Brain microvascular endothelial cell (primary cell): ENCODE measurements at regions not wholly inside any gene's neighbourhood (a gene's known extent, or its start where the extent isn't known, plus 50 kb on each side); places are given as distances from the start of the nearest gene placed in this dataset.

Experiments used
- DNase-seq: peaks from one replicate; pipeline ENCODE4 v3.0.0-alpha.2; 2020
- H3K27ac ChIP-seq: fragments of 250-450 bp; sonication (Bioruptor Pico); 2 replicates; pipeline ENCODE4 v1.5.1; 2020; ENCODE audit warnings: mild to moderate bottlenecking, moderate library complexity
- H3K27me3 ChIP-seq: fragments of 250-450 bp; sonication (Bioruptor Pico); replicated peaks from 2 replicates; pipeline ENCODE4 v1.5.1; 2020; ENCODE audit warnings: mild to moderate bottlenecking
- H3K36me3 ChIP-seq: fragments of 250-450 bp; sonication (Bioruptor Pico); replicated peaks from 2 replicates; pipeline ENCODE4 v1.5.1; 2020; ENCODE audit warnings: mild to moderate bottlenecking
- H3K4me3 ChIP-seq: 2 replicates; pipeline ENCODE4 v1.5.1; 2011; ENCODE audit warnings: low read depth, mild to moderate bottlenecking, control low read depth, low read length, moderate library complexity
- CTCF ChIP-seq: IDR thresholded peaks from 2 replicates; pipeline ENCODE4 v1.5.1; 2011; ENCODE audit warnings: low read depth, mild to moderate bottlenecking, moderate library complexity, low read length, control low read depth, inconsistent platforms; ENCODE audit errors: missing control alignments
- in situ Hi-C: cut with HindIII; loops from 2 replicates; pipeline ENCODE4 v1.10.0; 2017; ENCODE audit warnings: low sequenced_read_pairs, low pct_ligation_motif_present

DNA sequence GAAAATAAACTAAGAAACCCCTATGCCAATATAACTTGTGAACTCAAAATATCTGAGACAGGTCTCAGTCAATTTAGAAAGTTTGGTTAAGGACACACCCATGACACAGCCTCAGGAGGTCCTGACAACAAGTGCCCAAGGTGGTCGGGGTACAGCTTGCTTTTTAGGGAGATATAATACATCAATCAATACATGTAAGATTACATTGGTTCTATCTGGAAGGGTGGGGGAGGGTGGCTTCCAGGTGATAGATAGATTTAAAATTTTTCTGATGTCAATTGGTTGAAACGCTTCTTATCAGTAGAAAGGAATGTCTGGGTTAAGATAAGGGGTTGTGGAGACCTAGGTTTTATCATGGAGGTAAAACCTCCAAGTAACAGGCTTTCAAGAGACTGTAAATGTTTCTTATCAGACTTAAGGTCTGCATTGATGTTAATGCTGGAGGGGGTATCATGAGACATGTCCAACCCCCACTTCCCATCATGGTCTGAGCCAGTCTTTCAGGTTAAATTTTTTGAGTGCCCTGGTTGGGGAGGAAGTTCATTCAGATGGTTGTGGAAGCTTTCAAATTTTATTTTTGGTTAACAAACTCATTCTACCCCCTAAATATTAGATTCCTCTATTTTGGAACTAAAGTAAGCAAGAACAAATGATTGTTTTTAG lies 82.0 kb upstream of the RASSF8 start:
- no peak for DNase-seq
- Histone ChIP-seq H3K27ac (no peak overlapping the region), H3K4me3 (no peak overlapping the region), H3K36me3 (no peaks in the 10 kb centered on the region), H3K27me3 (no peaks in the 10 kb centered on the region)
- TF ChIP-seq CTCF, result no peak
- in situ Hi-C loops, result no loop called here

- Histone ChIP-seq H3K27ac (no peak overlapping the region), H3K4me3 (no peak overlapping the region), H3K36me3 (no peaks in the 10 kb centered on the region), H3K27me3 (no peaks in the 10 kb centered on the region)
- in situ Hi-C loops, result no loop called here
- TF ChIP-seq CTCF, result no peak
- no peak for DNase-seq
Observed at GRCh38 chr12:25877446-25877845, 81.0 kb upstream of the RASSF8 start.

GRCh38 chr12:25882266-25882665 lies 76.2 kb upstream of the RASSF8 start:
- Histone ChIP-seq H3K27me3 (no peaks in the 10 kb centered on the region), H3K4me3 (no peak overlapping the region), H3K36me3 (no peaks in the 10 kb centered on the region), H3K27ac (no peak overlapping the region)
- in situ Hi-C loops, result no loop called here
- TF ChIP-seq CTCF, result no peak
- no peak for DNase-seq

DNA sequence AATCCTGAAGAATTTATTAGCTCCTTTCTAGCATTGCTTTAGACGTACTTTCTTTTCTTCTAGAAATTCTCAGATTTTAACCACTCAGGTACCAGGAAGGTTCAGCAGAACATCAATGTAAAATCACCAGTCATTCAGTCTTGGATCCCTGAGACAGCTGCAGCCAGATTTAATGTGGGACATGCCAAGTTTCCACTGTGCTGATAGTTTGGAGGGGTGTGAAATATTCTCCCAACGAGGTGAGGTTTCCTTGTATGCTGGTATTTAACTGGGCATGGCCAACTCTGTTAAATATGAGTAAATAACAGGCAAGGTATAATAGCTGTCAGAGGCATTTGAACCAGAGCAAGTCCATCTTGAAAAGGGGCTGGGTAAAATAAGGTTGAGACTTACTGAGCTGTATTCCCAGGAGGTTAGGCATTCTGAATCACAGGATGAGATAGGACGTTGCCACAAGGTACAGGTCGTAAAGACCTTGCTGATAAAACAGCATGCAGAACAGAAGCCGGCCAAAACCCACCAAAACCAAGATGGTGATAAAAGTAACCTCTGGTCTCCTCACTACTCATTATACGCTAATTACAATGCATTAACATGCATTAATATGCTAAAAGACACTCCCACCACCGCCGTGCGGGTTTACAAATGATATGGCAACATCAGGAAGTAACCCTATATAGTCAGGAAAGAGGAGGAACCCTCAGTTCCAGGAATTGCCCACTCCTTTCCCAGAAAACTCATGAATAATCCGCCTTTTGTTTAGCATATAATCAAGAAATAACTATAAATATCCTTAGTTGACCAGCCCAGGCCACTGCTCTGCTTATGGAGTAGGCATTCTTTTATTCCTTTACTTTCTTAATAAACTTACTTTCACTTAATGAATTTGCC lies 75.2 kb upstream of the RASSF8 start:
- TF ChIP-seq CTCF, result no peak
- Histone ChIP-seq H3K4me3 (no peak overlapping the region), H3K27ac (no peak overlapping the region), H3K27me3 (no peaks in the 10 kb centered on the region), H3K36me3 (no peaks in the 10 kb centered on the region)
- DNase-seq, result no peak
- in situ Hi-C loops, result no loop called here

DNA sequence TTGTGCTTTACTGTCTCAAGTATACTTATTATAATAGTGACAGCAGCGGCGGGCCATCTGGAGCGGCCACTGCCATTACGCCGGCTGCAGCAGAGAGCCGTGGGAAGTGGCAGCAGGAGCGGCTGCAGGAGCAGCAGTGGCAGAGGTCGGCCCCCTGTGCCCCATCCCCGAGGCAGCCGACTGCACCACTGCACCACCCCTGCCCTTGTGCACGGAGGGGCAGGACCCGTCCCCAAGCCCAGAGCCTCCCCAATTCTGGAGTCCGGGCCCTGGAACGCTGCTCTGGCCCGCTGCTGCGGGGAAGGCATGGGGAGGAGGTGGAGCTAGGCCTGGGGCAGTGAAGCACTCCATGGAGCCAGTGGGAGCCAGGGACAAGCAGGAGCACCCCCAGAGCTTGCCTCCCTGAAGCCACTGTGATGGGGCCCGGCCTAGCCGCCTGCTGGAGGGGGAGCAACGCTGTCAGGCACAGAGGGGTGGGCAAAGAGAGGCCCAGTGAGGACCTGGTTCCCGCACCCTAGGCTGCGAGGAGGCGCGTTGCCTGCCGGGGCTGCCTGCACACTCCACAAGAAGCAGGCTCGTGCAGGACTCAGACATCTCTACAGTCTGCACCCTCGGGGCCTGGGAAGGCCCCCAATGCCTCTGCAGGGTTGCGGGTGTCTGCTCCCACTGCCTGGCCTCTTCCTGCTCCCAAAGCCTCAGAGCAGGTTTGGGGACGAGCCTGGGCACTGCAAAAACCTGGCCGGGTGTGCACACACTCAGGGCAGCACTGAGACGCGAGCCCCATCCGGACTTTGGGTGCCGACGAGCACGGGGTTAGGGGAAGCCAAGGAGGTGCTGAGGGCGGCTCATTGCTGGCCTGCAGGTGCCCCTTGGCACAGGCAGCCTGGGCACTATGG lies 74.2 kb upstream of the RASSF8 start:
- Histone ChIP-seq H3K27me3 (no peaks in the 10 kb centered on the region), H3K4me3 (no peak overlapping the region), H3K36me3 (no peaks in the 10 kb centered on the region), H3K27ac (no peak overlapping the region)
- in situ Hi-C loops, result no loop called here
- no peak for TF ChIP-seq CTCF
- no peak for DNase-seq
